Esophagus muscularis mucosa (tissue), 4 donors: ENCODE measurements at regions not wholly inside any gene's neighbourhood (a gene's known extent, or its start where the extent isn't known, plus 50 kb on each side); places are given as distances from the start of the nearest gene placed in this dataset.

Experiments
- DNase-seq: peaks from one replicate; pipeline ENCODE4 v3.0.0-alpha.2; 2017; ENCODE audit errors: extremely low spot score
- H3K27ac ChIP-seq, 4 donors: fragments of 200-600 bp; sonication (generic); replicated peaks in 1 of 4; 1 replicate in 3 of 4; 2 replicates in 1 of 4; pipeline ENCODE4 v1.5.1; 2016 to 2019; ENCODE audit warnings: mild to moderate bottlenecking in 1 of 4
- H3K27me3 ChIP-seq, 4 donors: fragments of 200-600 bp; sonication (generic); one replicate each; pipeline versions ENCODE4 v1.5.1 to v1.6.0; 2016 to 2019
- H3K36me3 ChIP-seq, 4 donors: fragments of 200-600 bp; sonication (generic); one replicate each; pipeline ENCODE4 v1.5.1; 2016 to 2019
- H3K4me1 ChIP-seq, 4 donors: fragments of 200-600 bp; sonication (generic); one replicate each; pipeline ENCODE4 v1.5.1; 2016 to 2019
- H3K4me3 ChIP-seq, 4 donors: fragments of 200-600 bp; sonication (generic); 1 replicate in 2 of 4; 2 replicates in 2 of 4; pipeline ENCODE4 v1.5.1; 2016 to 2019; ENCODE audit warnings: mild to moderate bottlenecking in 4 of 4, moderate library complexity in 1 of 4
- H3K9me3 ChIP-seq, 4 donors: fragments of 200-600 bp; sonication (generic); 1 replicate in 3 of 4; 2 replicates in 1 of 4; pipeline ENCODE4 v1.5.1; 2016 to 2019
- CTCF ChIP-seq, 3 experiments: fragments of 200-600 bp in 2 of 3; fragments of 450-650 bp in 1 of 3; sonication (generic) in 2 of 3; IDR thresholded peaks; one replicate each; pipeline ENCODE4 v1.5.1; 2017 to 2019; ENCODE audit warnings: antibody characterized with exemption in 3 of 3, mild to moderate bottlenecking in 2 of 3, moderate library complexity in 1 of 3
- EP300 ChIP-seq: sonication (generic); formaldehyde crosslinking; IDR thresholded peaks from one replicate; pipeline ENCODE4 v1.6.1; 2017; ENCODE audit warnings: antibody characterized with exemption
- POLR2A ChIP-seq: fragments of 450-650 bp; IDR thresholded peaks from one replicate; pipeline ENCODE4 v1.6.1; 2017; ENCODE audit warnings: antibody characterized with exemption, moderate library complexity, mild to moderate bottlenecking, low read depth
- POLR2AphosphoS5 ChIP-seq, 2 donors: sonication (generic); formaldehyde crosslinking; IDR thresholded peaks; one replicate each; pipeline ENCODE4 v1.6.1; 2017; ENCODE audit warnings: antibody characterized with exemption in 2 of 2
- WGBS: methylation state at CpG from one replicate; pipeline ENCODE4 v1.1.5; 2018; 5-methylcytosine and 5-hydroxymethylcytosine counted together
- intact Hi-C: fragments of 100-400 bp; cut with DNase I; formaldehyde crosslinking; loops from one replicate; pipeline ENCODE4 v1.15.1; 2023

- no peak overlapping the region for H3K27ac ChIP-seq
- DNase-seq, result no peak
- no peaks in the 10 kb centered on the region for H3K9me3 ChIP-seq
- 84% methylated on average over 4 of the region's 4 CpGs for WGBS
- intact Hi-C loops, result no loop called here
- no peaks in the 10 kb centered on the region for H3K4me1 ChIP-seq
- no peaks in the 10 kb centered on the region for H3K27me3 ChIP-seq
- TF ChIP-seq POLR2A (no peak), POLR2AphosphoS5 (IDR thresholded peaks at IDR 0.05) (no peak), CTCF (IDR thresholded peaks at IDR 0.05) (no peak), EP300 (no peak)
- no peaks in the 10 kb centered on the region for H3K36me3 ChIP-seq
- no peak overlapping the region for H3K4me3 ChIP-seq
These were observed 147.6 kb downstream of the RHOU start for GRCh38 chr1:228882771-228883450.

GRCh38 chr1:228883535-228883934 is 148.3 kb downstream of the RHOU start:
- intact Hi-C loops, result no loop called here

GRCh38 chr1:228884196-228884595 is 148.9 kb downstream of the RHOU start:
- H3K27me3 ChIP-seq, result no peaks in the 10 kb centered on the region
- 95% methylated on average over 4 of the region's 5 CpGs for WGBS
- no peak overlapping the region for H3K27ac ChIP-seq
- no peak overlapping the region for H3K4me3 ChIP-seq
- no peak for DNase-seq
- no peaks in the 10 kb centered on the region for H3K36me3 ChIP-seq
- no peaks in the 10 kb centered on the region for H3K9me3 ChIP-seq
- no peaks in the 10 kb centered on the region for H3K4me1 ChIP-seq
- TF ChIP-seq POLR2A (no peak), POLR2AphosphoS5 (IDR thresholded peaks at IDR 0.05) (no peak), EP300 (no peak), CTCF (IDR thresholded peaks at IDR 0.05) (no peak)
- intact Hi-C loops, result no loop called here

More at GRCh38 chr1:228883535-228883934, 148.3 kb downstream of the RHOU start:
- DNase-seq, result no peak
- Histone ChIP-seq H3K4me1 (no peaks in the 10 kb centered on the region), H3K4me3 (no peak overlapping the region), H3K27ac (no peak overlapping the region), H3K36me3 (no peaks in the 10 kb centered on the region), H3K9me3 (no peaks in the 10 kb centered on the region), H3K27me3 (no peaks in the 10 kb centered on the region)
- WGBS, result 90% methylated on average over 2 of the region's 2 CpGs
- TF ChIP-seq CTCF (IDR thresholded peaks at IDR 0.05) (no peak), EP300 (no peak), POLR2AphosphoS5 (IDR thresholded peaks at IDR 0.05) (no peak), POLR2A (no peak)

- intact Hi-C loops, result no loop called here
- no peaks in the 10 kb centered on the region for H3K9me3 ChIP-seq
- no peak overlapping the region for H3K27ac ChIP-seq
- no peaks in the 10 kb centered on the region for H3K27me3 ChIP-seq
- WGBS, result 80% methylated on average over 4 of the region's 4 CpGs
- H3K36me3 ChIP-seq, result no peaks in the 10 kb centered on the region
- no peak for DNase-seq
- no peak overlapping the region for H3K4me3 ChIP-seq
- no peak for TF ChIP-seq POLR2A
- no peak for TF ChIP-seq EP300
- no peak for TF ChIP-seq POLR2AphosphoS5 (IDR thresholded peaks at IDR 0.05)
- TF ChIP-seq CTCF (IDR thresholded peaks at IDR 0.05), result no peak
- no peaks in the 10 kb centered on the region for H3K4me1 ChIP-seq
These were observed 149.6 kb downstream of the RHOU start for GRCh38 chr1:228884615-228885566.
